Neural progenitor cell (in vitro differentiated cells): ENCODE measurements at regions not wholly inside any gene's neighbourhood (a gene's known extent, or its start where the extent isn't known, plus 50 kb on each side); places are given as distances from the start of the nearest gene placed in this dataset.

Experiments used
- EZH2 ChIP-seq: fragments of 200-600 bp; sonication (generic); IDR thresholded peaks from 2 replicates; pipeline ENCODE4 v1.6.1; 2017; ENCODE audit warnings: antibody characterized with exemption, mild to moderate bottlenecking, moderate library complexity
- TF ChIP-seq, protein P1 (sequence below): fragments of 200-600 bp; sonication (generic); IDR thresholded peaks from 2 replicates; pipeline ENCODE4 v1.5.1; 2017; ENCODE audit warnings: antibody characterized with exemption, mild to moderate bottlenecking

- TF ChIP-seq, protein P1, sequence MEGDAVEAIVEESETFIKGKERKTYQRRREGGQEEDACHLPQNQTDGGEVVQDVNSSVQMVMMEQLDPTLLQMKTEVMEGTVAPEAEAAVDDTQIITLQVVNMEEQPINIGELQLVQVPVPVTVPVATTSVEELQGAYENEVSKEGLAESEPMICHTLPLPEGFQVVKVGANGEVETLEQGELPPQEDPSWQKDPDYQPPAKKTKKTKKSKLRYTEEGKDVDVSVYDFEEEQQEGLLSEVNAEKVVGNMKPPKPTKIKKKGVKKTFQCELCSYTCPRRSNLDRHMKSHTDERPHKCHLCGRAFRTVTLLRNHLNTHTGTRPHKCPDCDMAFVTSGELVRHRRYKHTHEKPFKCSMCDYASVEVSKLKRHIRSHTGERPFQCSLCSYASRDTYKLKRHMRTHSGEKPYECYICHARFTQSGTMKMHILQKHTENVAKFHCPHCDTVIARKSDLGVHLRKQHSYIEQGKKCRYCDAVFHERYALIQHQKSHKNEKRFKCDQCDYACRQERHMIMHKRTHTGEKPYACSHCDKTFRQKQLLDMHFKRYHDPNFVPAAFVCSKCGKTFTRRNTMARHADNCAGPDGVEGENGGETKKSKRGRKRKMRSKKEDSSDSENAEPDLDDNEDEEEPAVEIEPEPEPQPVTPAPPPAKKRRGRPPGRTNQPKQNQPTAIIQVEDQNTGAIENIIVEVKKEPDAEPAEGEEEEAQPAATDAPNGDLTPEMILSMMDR, result no peak
- no peak for TF ChIP-seq EZH2
Observed at GRCh38 chr17:79159471-79159870, 84.8 kb downstream of the ENGASE start.
